Islet precursor cell (in vitro differentiated cells): ENCODE measurements at regions not wholly inside any gene's neighbourhood (a gene's known extent, or its start where the extent isn't known, plus 50 kb on each side); places are given as distances from the start of the nearest gene placed in this dataset.
A peak's percentile ranks its signal among the peaks of the same experiment; 100 is the strongest.
"Not testable (repeated sequence)": the region's sequence is repeated elsewhere in the genome, so short reads cannot be mapped to it uniquely, and the experiment has no call there.

Experiments used
- DNase-seq: peaks from one replicate; pipeline ENCODE4 v3.0.0-alpha.2; 2018

DNA sequence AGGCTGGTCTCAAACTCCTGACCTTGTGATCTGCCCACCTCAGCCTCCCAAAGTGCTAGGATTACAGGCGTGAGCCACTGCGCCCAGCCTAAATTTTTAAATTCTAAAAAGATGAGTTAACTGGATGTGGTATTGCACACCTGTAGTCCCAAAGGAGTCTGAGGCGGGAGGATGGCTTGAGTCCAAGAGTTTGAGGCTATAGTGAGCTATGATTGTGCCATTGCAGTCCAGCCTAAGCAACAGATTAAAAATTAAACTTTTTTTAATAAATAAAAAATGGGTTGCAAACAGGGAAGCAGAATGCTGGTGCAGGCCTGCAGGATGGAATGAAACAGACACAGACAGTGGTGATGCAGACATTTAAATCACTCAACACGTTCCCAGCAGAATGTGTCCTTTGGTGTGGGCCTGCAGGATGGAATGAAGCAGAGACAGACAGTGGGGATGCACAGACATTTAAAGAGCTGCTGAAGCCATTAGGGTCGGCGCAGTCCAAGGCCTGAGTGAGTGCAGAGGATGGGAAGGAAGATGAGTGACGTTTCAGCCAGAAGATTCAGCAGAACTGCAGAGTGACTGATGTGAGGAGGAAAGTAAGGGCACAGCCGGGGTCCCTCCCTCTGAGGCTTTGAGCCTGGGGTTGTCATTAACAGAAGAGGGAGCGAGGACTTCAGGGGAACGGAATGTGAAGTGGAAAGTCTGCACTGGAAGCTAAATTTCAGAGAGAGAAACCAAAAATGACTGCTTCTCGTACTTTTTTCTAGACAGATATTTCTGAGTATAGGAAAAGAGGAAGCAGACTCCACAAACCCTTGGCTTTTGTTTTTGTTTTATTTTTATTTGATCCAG, 117.5 kb downstream of the RIN2 start:
- peak; percentile 89 for DNase-seq

DNA sequence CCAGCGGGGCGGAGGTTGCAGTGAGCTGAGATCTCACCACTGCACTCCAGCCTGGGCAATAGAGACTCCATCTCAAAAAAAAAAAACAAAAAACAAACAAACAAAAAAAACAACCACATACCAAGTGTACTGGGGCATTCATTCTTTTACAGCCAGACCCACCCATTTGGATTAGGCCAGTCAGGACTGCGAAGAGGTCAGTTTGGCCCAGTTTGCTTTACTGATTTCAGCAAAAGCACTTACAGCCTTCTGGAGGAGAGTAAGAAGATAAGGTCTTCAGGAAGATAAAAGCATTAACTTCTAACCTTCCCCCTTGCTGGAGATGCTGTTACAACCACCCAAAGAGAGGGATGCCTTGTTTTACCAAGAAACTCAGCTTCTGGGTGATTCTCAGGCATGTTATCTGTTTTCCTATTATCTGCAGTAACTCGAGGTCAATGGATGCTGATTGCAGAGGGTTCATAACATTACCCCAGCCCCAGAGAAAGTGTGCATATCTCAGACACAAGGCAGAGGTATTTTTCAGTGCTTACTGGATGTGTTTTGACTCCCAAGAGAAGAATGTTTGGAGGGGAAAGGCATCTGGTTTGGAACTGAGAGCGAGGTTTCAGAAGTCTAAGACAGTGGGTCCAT, 118.9 kb downstream of the RIN2 start:
- DNase-seq, result peak; percentile 74

DNA sequence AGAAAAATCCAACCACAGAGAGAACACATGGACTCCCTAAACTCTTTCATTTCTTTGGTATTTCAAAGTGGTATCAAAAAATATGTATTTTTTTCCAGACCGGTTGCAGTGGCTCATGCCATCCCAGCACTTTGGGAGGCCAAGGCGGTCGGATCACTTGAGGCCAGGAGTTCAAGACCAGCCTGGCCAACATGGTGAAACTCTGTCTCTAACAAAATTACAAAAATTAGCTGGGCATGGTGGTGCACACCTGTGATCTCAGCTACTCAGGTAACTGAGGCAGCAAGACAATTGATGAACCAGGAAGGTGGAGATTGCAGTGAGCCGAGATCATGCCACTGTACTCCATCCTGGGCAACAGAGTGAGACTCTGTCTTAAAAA, 121.8 kb downstream of the RIN2 start:
- DNase-seq, result not testable (repeated sequence)

DNA sequence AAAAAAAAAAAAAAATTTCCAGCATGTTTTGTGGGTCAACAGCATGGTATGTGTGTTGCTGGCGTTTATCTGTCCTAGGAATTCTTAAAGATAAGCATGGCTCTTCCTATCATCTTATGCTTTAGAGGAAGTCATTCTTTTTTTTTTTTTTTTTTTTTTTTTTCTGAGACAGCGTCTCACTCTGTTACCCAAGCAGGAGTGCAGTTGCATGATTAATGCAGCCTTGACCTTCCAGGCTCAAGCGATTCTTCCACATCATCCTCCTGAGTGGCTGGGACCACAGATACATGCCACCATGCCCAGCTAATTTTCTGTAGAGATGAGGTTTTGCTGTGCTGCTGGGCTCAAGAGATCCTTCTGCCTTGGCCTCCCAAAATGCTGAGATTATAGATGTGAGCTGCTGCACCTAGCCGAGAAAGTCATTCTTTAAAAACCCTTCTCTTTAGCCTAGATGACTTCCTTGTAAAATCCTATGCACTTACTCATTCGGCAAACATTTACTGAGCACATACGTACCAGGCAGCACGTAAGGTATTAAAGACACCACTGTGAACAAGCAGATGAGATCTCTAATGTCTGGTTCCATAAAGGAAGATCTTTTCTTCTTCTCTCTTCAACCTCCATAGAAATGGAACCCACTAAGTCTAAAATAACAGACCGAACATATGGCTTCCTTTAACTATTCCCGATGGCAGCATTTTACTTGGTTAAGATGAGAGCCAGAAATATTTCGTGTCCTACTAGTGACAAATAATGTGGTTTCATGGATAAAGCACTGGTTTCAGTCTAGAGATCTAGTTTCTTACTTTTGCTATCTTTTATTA, 122.4 kb downstream of the RIN2 start:
- DNase-seq, result peak; percentile 69

DNA sequence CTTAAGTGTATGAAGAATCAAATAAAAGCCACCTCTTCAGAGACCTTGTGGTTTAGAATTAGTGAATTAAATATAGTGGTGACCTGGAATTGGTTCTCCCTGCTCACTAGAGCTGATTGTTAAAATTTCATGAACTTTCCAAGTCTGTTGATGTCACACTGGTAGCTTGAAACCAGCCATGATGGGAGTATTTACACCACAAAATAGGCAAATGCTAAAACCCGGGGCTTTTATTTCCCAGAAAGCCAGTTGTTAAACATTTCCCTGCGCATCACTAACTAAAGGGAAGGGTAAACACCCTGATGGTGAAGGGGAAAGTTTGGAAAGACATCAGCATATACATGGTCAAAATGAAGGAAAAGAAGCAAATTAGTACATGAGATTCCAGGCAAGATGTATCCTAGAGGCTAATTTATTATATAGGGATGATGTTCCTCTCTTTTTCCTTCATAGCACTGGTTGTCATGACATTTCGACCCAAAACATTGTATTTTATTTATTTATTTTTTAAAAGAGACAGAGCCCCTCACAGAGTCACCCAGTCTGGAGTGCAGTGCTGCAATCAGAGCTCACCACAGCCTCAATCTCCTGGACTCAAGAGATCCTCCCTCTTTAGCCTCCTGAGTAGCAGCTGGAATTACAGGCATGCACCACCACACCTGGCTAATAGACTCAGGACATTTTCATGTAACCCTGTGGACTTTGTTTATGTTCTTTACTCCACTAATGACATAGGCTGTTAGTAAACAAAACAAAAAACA, 123.2 kb downstream of the RIN2 start:
- no peak for DNase-seq

DNA sequence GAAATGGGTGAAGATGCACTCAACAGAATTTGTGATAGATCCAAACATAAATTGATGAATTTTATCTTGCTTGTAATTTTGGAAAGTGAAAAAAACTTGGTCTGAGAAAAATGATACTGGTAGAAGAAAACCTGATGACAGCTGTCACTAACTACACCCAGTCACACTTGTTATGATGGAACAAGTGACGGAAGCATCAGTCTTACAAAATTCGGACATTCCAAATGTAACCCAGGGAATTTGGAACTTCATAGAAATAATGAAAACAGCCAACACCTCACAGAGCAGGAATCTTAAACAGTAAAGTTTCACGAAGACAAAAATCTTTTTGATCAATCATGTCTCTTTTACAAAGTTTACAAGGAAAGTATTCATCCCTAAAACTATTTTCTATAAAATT, 123.9 kb downstream of the RIN2 start:
- no peak for DNase-seq

DNA sequence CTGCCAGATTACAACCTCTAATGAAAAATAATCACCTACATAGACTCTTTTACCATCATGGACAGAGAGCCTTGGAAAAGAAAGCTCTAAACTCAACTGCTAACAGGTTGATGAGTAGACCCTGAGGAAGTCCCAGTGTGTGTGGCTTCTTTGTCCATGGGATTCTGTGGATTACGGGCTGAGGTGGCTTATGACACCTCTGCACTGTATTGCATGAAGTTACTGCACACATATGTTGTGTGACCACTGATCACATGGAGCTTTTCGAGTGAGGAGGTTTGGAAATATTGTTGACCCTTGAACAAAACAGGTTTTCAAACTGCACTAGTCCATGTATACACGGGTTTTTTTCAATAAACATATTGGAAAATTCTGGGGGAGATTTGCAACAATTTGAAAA, 124.4 kb downstream of the RIN2 start:
- no peak for DNase-seq

DNA sequence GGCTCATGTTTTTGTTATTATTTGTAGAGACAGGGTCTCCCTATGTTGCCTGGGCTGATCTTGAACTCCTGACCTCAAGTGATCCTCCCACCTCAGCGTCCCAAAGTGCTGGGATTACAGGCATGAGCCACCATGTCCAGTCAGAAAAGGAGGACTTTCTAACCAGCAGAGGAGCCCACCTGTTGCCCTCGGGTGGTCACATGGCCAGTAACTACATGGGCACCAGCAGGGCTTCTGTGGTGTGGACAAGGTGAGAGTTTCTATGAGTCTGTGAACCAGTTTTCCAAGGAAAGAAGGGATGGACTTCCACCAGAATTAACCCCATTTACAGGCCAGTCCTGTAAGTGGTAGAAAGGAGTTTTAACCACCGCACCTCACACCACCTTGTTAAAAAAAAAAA, 125.4 kb downstream of the RIN2 start:
- DNase-seq, result no peak

DNA sequence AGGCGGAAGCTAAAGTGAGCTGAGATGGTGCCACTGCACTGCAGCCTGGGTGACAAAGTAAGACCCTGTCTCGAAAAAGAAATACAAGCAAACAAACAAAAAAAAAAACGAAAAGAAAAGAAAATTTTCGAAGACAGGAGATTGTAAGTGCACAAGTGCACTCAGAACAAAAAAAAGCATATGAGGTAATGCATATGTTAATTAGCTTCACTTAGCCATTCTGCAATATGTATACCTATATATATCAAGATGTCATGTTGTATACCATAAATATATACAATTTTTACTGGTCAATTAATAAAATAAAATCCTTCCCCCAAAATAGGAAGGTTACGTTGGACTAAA, 127.5 kb downstream of the RIN2 start:
- no peak for DNase-seq

DNA sequence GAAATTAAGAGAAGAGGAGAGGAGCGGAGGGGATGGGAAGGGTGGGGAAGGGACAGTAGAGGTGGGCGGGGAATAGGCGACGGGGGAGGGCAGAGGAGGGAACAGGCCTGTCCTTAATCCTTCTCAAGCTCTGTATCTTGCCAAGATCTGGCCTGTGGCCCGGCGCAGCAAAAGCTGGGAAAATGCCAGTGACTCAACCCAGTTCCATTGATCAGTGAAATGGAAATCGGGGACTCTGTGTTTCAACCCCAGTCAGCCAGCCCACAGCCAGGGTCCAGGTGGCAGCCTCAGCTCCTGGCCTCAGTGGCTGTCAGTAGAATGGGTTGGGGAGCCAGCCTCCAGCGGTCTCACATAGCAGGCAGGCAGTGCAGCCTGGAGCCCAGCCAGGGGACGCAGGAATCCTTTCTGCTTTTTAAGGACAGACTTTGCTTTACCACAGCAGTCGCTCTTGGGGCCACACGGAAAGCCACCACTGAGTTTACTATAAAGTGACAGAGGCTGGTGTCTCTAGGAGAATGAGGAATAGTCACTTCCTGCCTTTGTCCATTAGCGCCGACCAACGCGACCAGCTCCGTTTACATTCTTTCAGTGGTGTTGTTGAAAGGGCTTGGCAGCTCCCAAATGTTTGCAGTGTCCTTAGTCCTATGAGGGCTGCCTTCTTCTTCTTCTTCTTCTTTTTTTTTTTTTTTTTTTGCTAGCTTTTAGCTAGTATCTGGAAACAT, 128.0 kb downstream of the RIN2 start:
- DNase-seq, result peak; percentile 89

DNA sequence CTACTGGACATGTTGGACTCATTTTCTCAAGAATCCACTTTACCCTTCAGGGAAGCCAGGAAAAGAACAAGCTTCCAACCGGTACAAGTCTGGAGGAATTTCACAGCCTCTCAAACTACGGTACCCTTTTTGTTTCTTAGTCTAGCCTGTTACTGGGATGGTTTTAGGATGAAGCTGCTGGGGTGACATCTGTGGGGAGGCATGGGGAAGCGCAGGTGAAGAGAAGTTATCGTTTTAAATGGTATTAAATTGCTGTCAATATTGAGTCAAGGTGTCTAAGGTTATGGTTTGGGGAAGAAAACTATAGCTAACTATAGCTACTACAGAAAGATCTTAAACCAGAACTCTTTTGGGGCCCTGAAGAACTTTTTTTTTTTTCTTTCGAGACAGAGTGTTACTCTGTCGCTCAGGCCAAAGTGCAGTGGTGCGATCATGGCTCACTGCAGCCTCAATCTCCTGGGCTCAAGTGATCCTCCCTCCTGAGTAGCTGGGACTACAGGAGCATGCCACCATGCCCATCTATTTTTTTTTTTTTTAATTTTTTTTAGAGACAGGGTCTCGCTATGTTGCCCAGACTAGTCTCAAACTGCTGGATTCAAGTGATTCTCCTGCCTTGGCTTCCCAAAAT, 128.7 kb downstream of the RIN2 start:
- no peak for DNase-seq

DNA sequence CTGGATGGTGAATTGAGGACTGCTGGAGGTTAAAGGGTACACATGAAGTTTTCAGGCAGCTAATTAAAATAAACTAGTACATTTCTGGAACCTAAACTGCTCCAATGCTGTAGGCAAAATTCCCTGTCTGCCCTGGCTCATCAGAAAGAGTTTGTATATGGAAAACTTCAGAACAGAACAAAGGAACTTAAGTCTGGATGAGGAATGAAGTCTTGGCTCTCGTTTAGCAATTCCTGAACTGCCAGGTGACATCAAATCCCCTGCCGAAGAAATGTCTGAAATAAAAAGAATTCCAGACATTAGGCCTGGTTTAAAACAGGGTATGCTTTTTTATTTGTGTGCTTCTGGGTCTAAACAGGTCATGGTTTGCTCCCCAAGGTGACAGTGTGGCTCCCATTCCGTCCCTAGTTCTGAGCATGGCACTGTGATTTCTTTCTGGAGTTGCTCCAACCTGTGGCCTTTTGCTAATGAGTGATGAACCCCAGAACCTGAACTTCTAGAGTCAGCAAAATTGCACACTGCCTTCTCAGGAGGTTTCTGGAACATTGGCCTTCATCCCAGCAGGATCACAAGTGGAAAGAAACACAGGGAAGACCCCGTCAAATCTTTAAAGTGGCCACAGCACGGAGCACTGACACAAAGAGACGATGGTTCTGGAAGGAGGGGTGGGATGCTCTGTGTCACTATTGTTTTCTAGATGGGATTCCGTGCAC, 129.4 kb upstream of the NAA20 start:
- no peak for DNase-seq

DNA sequence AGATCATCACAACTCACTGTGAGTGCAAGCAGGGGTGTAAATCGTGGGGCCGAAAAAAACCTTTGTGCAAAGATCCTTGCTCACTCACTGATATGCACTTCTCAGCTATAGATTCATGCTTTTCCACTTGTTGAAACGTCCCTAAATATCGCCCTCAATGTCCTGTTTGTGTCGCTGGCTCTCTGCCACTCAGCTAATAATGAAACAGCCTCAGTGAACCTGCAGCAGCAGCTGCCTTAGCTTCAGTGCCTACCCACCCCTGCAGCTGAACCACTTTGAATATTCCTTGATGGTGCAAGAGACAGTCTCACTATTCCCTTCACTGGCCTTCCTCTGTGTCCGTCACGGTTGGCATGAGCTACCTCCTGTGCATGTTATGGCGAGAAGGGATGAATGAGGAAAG, 128.9 kb upstream of the NAA20 start:
- no peak for DNase-seq

DNA sequence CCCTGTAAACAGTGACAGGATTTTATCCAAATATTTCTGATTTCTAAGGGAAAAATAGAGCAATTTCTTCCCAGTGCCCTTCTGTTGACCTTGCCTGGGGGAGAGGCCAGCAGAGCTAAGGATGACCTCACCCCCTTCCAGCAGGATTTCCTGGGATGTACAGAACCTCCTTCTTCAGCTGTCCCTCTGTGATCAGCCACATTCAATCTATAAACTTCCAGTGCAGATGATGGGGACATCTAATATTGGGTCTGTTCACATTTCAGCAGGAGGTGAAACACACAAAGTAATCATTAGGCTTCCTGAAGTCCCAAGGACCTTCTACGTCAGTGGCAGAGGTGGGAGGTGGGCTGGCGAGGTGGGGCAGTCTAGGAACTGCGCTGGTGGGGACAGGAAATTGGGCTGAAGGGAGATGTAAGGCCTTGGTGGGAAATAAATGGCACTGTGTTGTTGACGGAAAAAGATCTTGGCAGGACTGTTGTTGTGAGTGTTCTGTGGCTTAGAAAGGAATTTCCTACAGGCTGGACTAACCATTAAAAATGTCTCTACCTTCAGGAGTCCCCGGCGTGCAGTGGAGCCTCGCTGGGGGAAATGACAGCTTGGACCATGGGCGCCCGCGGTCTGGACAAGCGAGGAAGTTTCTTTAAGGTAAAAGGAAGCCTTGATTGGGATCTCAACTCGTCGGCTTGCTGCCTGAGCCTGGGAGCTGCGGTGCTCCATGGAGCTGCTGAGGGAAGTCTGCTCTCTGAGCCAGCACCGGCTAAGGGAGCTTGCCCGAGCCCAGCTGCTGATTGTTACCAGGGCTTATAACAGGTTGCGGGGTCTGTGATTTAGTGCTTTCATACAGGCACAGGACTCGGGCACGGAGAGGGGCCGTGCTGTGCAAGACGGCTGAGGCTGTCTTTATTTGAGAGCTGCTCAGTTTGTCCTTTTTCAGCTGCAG, 127.9 kb upstream of the NAA20 start:
- DNase-seq, result peak; percentile 73

DNA sequence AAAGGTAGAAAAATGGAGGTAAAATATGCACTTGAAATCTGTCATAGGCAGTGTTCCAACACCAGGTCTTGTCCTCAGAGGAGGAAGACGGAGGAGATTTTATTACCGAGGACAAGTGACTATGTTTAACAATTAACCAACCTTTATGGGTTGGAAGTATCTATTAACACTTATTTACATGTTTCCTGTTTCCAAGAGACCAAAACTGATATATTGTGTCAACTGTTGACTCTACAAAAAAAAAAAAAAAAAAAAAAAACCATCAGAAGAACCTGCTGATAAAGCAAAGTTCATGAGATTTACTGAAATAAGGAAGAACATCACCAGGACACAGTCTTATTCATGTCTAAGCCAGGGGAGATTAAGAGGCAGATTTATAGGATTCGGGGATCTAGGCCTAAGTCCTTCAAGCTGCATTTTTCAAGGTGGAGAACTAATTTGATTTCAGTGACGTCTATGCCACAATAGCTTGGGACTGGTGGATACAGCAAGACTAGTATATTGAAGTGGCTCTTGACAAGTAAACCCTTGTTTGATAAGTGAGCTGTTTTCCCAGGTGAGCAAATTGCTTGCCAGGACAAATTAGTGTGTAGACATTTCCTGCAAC, 126.6 kb upstream of the NAA20 start:
- no peak for DNase-seq

DNA sequence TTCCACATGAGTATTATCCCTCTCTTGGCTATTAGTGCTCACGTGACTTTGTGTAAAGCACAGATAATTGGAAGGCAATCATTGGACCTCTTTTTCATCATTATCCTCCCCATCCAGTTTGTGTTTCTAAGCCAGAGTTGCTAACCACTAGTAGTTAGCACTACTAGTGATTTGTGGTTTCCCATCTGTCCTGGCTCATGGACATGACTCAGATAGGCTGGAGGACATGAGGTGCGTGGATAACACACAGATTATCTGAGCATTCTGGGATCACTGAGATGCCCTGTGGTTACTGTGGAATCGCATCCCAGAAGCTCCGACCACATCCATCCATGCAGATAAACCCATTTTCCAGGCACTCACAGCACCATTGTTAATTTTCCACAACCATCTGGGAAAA, 123.8 kb upstream of the NAA20 start:
- peak; percentile 52 for DNase-seq

DNA sequence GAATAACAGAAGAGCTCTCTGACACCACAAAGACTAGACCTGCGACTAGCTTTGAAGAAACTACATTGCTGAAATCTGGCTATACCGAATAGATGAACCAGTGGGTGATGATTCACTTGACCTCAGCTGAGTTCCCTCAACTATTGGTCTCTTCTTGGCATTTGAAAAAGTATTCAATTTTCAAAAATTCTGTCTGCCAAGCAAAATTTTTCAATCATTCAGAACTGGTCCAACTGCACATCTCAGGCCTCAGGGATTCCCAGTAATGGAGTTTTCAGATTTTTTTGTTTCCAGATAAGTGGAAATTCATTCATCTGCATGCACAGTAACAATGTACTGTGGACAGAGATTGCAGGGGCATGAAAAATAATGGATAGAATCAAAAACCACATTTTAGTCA, 121.4 kb upstream of the NAA20 start:
- DNase-seq, result no peak

DNA sequence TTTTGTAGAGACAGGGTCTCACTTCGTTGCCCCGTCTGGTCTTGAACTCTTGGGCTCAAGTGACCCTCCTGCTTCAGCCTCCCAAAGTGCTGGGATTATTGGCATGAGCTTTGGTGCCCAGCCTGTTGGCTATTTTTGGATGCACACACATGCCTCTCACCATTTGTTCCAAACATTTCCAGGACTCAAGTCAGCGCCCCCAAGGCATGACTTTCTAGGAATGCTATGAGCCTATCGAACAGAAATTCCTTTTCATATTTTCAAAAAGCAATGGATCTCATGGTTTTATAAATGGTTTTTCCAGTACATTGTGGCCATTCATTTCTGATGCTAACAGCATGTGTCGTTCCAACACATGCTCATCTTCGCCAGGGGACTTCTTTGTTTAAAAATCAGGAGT, 119.3 kb upstream of the NAA20 start:
- no peak for DNase-seq

DNA sequence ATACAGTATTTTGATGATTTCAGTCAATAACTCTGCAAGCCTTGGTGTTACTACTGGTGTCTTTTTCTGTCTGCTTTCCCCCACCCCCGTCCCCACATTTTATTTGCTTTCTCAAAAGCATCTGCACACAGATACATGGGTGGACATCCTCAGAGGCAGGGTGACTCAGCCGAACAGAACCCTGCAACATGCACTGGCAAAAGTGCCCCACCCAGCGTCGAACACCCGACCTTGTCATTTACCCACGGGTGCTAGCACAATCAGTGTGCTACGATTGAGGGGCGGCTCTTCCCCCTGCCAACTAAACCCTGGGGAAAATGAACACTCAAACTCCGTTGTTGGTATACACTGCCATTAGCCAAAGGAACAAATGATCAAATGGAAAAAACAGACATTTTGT, 115.9 kb upstream of the NAA20 start:
- DNase-seq, result no peak
